ENCODE measurements at regions not wholly inside any gene's neighbourhood (a gene's known extent, or its start where the extent isn't known, plus 50 kb on each side); places are given as distances from the start of the nearest gene placed in this dataset.
"Not testable (repeated sequence)": the region's sequence is repeated elsewhere in the genome, so short reads cannot be mapped to it uniquely, and the experiment has no call there.

DNA sequence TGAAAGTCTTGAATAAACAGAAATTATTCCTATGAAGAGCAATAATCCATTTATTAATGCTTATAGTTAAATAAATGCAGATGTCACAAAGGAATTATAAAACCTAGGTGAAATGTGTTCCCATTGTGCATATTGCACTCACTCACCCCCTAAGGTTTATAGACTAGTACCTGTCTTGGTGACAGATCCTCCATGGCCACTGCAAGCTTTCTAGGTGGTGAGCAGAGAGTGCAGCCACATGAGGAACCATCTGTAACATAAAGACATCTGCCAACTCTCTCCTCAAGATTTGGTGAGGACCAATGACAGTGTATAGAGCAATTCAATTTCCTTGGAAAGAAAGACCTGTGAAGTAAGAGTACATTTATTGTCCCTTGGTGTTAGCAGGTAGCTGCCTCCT, 616.4 kb downstream of the CENPC start:
- DNase-seq (ENCODE audit: low spot score) = not testable (repeated sequence)

GRCh38 chr4:66927937-66928336, 617.4 kb downstream of the CENPC start:
- peak; percentile 55 for DNase-seq (ENCODE audit: low spot score)

DNA sequence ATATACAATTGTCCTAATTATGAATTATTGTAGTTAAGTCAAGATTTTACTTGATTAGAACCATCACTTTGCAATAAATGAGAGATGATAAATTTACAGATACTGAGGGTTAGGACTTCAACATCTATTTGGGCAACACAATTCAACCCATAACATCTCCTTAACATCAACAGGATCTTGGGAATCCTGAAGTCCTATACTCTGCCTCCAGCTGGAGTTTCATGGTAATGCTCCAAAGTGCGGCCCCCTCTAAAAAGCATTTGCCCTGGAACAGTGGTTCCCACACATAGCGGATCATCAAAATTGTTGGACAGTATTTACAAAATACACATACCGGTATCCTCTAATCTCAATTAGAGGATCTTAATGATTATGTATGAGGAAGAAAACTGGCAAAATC, 618.6 kb downstream of the CENPC start:
- DNase-seq (ENCODE audit: low spot score) = no peak

- no peak for DNase-seq (ENCODE audit: low spot score)
Observed at GRCh38 chr4:66923081-66923865, 622.0 kb downstream of the CENPC start.

- DNase-seq (ENCODE audit: low spot score) = no peak
Observed at GRCh38 chr4:66921433-66921832, 623.9 kb downstream of the CENPC start.

DNA sequence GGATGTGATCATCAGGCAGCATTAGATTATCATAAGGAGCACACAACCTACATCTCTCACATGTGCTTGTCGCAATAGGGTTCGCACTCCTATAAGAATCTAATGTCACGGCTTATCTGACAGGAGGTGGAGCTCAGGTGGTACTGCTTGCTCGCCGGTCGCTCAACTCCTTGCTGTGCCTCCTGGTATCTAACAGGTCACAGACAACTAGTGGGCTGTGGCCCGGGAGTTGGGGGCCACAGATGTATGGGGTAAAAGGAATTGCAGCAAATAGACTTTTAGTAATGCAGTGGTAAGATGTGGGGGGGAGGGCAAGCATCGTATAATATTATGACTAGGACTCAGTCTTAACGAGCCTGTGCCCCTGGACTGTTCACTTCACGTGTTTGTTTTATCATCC, 624.8 kb downstream of the CENPC start:
- no peak for DNase-seq (ENCODE audit: low spot score)

DNA sequence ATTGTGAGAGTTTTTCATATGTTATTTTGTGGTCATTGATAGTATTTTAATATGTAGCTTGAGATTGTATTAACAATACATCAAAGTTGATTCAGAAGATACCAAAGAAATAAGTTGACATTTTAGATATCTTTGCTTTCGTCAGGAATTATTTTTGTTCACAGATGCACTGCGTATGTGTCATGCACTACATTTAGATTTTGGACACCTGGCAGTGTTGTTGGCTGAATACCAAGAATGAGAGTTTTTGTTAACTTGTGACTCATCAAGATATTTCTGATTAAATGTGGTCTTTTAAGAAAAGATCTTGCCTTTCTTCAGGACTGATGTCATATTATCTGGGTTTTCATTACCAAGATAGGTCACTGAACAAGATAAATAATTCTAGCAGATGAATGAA, 633.4 kb downstream of the CENPC start:
- no peak for DNase-seq (ENCODE audit: low spot score)

DNA sequence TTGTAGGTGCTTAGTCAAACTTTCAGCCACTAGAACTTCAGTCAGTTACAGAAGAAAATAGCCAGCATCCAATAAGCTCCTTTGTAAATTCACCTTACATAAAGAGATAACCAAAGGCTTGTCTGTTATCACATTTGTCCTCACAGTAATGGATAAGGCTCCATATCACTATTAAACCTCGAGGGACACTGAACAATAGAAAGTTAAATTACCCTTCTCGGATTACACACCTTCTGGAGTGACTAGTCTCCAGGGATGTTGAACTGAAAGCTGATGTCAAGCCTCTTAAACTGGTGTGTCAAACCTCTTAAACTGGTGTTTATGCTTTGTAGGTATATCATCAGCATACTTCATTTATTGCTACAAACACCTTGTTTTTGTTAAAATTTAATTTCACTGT, 639.0 kb downstream of the CENPC start:
- peak; percentile 49 for DNase-seq (ENCODE audit: low spot score)

DNA sequence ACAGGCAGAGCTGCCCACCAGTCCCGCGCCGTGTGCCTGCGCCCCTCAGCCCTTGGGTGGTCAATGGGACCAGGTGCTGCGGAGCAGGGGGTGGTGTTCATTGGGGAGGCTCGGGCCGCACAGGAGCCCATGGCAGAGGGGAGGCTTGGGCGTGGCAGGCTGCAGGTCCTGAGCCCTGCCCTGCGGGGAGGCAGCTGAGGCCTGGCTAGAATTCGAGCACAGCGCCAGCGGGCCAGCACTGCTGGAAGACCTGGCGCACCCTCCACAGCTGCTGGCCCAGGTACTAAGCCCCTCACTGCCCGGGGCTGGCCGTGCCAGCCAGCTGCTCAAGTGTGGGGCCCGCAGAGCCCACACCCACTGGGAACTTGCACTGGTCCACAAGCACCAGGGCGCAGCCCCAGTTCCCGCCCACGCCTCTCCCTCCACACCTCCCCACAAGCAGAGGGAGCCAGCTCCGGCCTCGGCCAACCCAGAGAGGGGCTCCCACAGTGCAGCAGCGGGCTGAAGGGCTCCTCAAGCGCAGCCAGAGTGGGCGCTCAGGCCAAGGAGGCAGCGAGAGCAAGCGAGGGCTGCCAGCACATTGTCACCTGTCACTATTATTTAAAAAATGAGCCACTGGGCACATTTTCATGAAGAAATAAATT, 645.8 kb downstream of the CENPC start:
- no peak for DNase-seq (ENCODE audit: low spot score)

GRCh38 chr4:66893807-66894206, 651.5 kb downstream of the CENPC start:
- no peak for DNase-seq (ENCODE audit: low spot score)

DNA sequence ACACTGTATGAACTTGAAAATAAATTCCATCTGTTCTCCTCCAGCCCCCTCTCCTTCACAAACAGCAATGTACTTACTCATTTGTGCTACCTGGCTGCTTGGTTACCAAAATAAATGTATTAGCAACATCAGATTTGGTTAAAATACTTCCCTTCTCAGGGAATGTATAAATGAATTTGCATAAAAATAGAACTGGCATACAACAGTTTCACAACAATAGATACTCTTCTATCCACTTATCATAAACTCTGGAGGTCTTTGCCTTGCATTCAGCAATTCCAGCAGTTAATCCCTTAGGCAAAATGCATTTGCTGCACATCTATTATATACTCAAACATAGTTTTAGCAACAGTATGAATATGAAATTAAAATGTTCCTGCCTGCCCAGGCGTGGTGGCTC, 658.2 kb downstream of the CENPC start:
- DNase-seq (ENCODE audit: low spot score) = no peak

GRCh38 chr4:66885501-66886165, 659.7 kb downstream of the CENPC start:
- no peak for DNase-seq (ENCODE audit: low spot score)

- no peak for DNase-seq (ENCODE audit: low spot score)
Observed at GRCh38 chr4:66876946-66877345, 668.4 kb downstream of the CENPC start.

- DNase-seq (ENCODE audit: low spot score) = no peak
Observed at GRCh38 chr4:66872661-66873060, 672.6 kb downstream of the CENPC start.

- no peak for DNase-seq (ENCODE audit: low spot score)
Observed at GRCh38 chr4:66863481-66863880, 681.8 kb downstream of the CENPC start.

DNA sequence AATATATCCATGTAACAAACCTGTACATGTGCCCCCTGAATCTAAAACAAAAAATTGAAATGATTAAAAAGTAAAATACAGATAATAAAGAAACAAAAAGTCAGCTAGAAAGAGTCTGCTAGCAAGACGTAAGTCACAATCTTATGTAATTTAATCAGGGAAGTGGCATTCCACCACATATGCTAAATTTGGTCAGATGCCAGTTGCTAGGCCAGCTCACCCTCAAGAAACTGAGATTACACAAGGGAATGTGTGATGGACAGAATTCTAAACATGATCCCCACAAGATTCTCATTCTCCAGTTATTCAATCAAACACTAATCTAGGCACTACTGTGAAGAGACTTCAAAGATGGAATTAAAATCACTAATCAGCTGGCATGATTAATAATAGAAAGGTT, 689.3 kb downstream of the CENPC start:
- peak; percentile 27 for DNase-seq (ENCODE audit: low spot score)

- no peak for DNase-seq (ENCODE audit: low spot score)
Observed at GRCh38 chr4:66853845-66854244, 691.5 kb downstream of the CENPC start.

DNA sequence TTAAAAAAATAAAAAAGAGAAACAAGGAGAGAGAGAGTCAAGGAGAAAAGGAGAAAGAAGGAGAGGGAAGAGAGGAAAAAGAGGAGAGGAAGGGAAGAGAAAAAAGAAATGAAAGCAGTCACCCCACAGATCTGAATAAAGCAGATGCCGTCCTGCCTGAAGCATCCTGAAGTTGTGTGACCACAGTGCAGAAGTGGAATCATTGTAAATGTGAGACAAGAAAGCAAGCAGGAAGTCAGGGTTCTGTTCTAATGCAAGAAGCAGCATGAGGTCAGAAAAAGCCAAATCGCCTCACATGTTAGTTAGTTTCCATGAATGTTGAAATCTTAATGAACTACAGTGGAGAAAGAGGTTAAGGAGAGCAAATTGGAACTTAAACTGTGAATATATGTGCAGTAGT, 692.5 kb downstream of the CENPC start:
- DNase-seq (ENCODE audit: low spot score) = no peak

- no peak for DNase-seq (ENCODE audit: low spot score)
Observed at GRCh38 chr4:66849596-66849995, 695.7 kb downstream of the CENPC start.

DNA sequence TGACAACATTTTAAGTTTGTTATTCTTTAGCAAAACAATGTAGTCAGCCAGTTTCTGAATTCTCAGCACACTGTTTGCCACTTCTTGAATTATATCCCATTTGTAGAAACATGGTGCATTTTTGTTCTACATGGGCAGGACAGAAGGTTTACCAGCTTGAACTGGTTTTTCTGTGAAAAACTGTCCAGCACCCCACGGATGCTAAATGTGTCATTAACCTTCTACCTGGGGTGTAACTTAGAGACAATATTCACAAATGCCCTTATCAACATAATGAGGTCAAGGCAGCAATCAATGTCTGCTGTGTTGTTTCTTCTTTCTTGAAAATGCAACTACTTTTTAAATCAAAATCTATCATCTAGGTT, 702.6 kb downstream of the CENPC start:
- DNase-seq (ENCODE audit: low spot score) = peak; percentile 12

DNA sequence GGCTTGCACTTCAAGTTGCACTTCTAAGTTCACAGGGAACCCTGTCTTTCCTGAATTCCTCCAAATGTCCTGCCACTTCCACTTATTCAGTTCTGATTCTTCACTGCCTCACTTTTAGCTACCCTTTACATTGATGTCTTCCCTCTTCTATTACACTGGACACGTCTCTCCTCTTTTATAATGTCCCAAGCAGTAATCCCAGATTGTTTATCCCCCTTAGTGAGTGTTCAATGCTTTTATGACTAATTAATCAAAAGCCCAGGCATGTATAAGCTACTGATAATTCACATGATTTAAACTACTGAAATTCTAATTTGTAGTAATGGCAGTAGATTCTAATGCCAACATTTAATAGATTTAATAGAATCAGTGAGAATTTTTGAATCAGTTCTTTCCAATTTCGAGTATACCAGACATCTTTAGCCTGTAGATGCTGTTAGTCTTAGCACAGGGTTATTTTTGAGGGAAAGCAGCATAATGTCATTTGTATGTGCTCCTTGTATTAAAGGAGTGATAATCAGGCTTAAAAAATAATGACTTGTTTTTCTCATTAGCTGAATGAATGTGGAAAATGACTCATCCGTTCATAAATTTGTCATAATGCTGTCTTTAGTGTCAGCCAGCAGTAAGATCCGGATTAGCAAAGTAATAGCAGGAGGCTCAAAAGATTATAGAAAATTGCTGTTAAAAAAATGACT, 703.1 kb downstream of the CENPC start:
- peak; percentile 40 for DNase-seq (ENCODE audit: low spot score)

DNA sequence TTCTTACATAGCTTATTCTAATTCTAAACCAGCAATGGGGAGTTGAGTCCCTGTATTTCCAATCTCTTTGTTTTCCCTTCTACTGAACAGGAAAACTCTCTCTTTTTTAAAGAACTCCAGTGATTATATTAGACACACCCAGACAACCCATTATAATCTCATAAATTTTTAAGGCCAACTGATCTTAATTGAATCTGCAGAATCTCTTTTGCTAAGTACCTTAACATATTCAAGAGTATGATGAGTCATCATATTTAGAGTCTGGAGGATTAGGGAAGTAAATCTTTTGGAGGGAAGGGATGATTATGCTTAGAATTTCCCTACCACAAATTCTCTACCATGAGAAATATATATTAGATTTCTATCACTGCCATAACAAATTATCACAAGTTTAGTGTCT, 705.1 kb downstream of the CENPC start:
- no peak for DNase-seq (ENCODE audit: low spot score)
